Panc1 (cell line): ENCODE measurements at regions not wholly inside any gene's neighbourhood (a gene's known extent, or its start where the extent isn't known, plus 50 kb on each side); places are given as distances from the start of the nearest gene placed in this dataset.

Experiments
- CTCF ChIP-seq: fragments of 450-650 bp; IDR thresholded peaks from 2 replicates; pipeline ENCODE4 v1.5.1; 2017; ENCODE audit warnings: mild to moderate bottlenecking
- POLR2AphosphoS5 ChIP-seq: IDR thresholded peaks from 2 replicates; pipeline ENCODE4 v1.6.1; 2012; ENCODE audit warnings: mild to moderate bottlenecking, low read depth, low read length, moderate library complexity
- REST ChIP-seq, 2 experiments: IDR thresholded peaks; 2 replicates each; pipeline ENCODE4 v1.6.1; 2011 to 2012; ENCODE audit warnings: low read depth in 2 of 2, control low read depth in 1 of 2, low read length in 1 of 2, mild to moderate bottlenecking in 1 of 2, moderate library complexity in 1 of 2; ENCODE audit not compliant: insufficient read depth in 1 of 2

- no peak for TF ChIP-seq CTCF
- no peak for TF ChIP-seq POLR2AphosphoS5
- TF ChIP-seq REST (IDR thresholded peaks at IDR 0.05; ENCODE audit: insufficient read depth in 1 of 2, low read depth in 2 of 2, low read length in 1 of 2): no peak
These were observed 702.1 kb downstream of the NOVA1 start for GRCh38 chr14:25895740-25896139.
